IPS DF 6.9 (cell line): ENCODE measurements at regions not wholly inside any gene's neighbourhood (a gene's known extent, or its start where the extent isn't known, plus 50 kb on each side); places are given as distances from the start of the nearest gene placed in this dataset.

Experiments used
- DNase-seq: peaks from one replicate; pipeline ENCODE4 v3.0.0-alpha.2; 2013; ENCODE audit warnings: low read depth, low spot score
- H3K27ac ChIP-seq: one replicate; pipeline ENCODE4 v1.5.1; 2013; ENCODE audit warnings: low read length, control low read depth
- H3K27me3 ChIP-seq: 2 replicates; pipeline ENCODE4 v1.6.1; 2013; ENCODE audit warnings: mild to moderate bottlenecking, low read length; ENCODE audit not compliant: control insufficient read depth, insufficient read depth
- H3K36me3 ChIP-seq: 2 replicates; pipeline ENCODE4 v1.6.1; 2013; ENCODE audit warnings: low read length; ENCODE audit not compliant: control insufficient read depth, insufficient read depth
- H3K4me1 ChIP-seq: 2 replicates; pipeline ENCODE4 v1.6.1; 2013; ENCODE audit warnings: low read length; ENCODE audit not compliant: control insufficient read depth, insufficient read depth
- H3K4me3 ChIP-seq: 2 replicates; pipeline ENCODE4 v1.5.1; 2013; ENCODE audit warnings: mild to moderate bottlenecking, low read length
- H3K9me3 ChIP-seq: 2 replicates; pipeline ENCODE4 v1.6.1; 2013; ENCODE audit warnings: low read length, inconsistent platforms; ENCODE audit not compliant: control insufficient read depth, insufficient read depth
- WGBS: extraction: QIAGEN DNeasy Blood & Tissue Kit; methylation state at CpG from one replicate; pipeline ENCODE4 v1.1.7; 2013; ENCODE audit warnings: mixed read lengths, missing lambda C conversion rate; ENCODE audit not compliant: insufficient read length, insufficient coverage; 5-methylcytosine and 5-hydroxymethylcytosine counted together

DNA sequence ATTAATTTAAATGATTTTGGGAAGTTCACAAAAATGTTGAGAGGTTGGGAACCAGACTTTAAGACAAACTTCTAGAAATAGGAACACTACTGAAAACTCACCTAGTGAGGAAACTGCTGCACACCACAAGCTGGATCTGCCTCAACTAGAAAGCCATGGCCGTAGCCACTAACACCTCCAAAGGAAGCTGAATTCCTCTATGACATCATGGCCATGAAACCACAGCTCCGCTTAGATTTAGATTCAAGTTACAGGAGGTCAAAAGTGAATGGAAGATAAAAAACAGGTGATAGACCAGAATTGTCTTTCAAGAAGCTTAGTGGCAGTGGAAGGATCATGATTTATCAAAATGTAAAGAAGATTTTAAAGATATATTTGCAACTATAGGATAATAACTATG, 208.8 kb upstream of the ALG10 start:
- Histone ChIP-seq H3K27me3 (no peaks in the 10 kb centered on the region), H3K36me3 (no peaks in the 10 kb centered on the region), H3K9me3 (no peaks in the 10 kb centered on the region), H3K27ac (no peak overlapping the region), H3K4me3 (no peak overlapping the region), H3K4me1 (no peaks in the 10 kb centered on the region)
- DNase-seq, result no peak
- no CpG with 5 or more reads among the region's 2 CpGs for WGBS

DNA sequence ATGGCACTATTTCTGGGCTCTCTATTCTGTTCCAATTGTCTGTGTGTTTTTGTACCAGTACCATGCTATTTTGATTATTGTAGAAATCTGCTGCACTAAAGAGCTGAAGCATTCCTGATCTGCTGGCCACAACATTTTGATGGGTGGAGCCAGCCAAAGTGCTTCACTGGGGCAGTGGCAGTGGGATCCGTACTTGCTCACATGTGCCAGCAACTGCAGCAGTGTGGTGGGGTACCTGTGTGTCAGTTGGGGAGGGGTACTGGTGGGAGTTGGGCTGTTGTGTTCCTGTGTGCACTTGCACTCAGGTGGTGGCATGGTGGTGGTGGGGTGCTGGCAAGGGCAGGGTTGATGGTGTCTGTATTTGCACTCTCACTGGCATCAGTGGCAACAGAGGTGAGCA, 204.6 kb upstream of the ALG10 start:
- H3K4me3 ChIP-seq, result no peak overlapping the region

DNA sequence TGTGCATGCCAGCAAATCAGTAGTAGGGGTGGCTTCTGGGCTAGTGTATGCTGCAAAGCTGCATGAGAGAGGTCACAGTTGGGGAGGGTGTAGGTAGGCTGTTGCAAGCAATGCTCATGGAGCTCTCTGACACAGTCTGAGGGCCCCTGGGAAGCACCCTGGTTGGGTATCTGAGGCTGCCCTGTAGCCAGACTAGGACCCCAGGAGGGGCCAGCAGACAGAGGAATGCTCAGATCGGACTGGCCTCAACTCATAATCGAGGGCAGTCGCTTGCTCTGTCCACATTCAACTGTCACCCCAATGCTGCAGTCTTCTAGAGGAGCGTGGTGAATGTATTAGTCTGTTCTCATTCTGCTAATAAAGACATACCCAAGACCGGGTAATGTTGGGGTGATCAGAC, 204.0 kb upstream of the ALG10 start:
- no peak for DNase-seq
- Histone ChIP-seq H3K27ac (no peak overlapping the region), H3K36me3 (no peaks in the 10 kb centered on the region), H3K27me3 (no peaks in the 10 kb centered on the region), H3K9me3 (no peaks in the 10 kb centered on the region), H3K4me1 (no peaks in the 10 kb centered on the region), H3K4me3 (no peak overlapping the region)
- WGBS, result no CpG with 5 or more reads among the region's 5 CpGs

More for the DNA sequence above, 204.6 kb upstream of the ALG10 start:
- H3K36me3 ChIP-seq, result no peaks in the 10 kb centered on the region
- H3K4me1 ChIP-seq, result no peaks in the 10 kb centered on the region
- H3K27ac ChIP-seq, result no peak overlapping the region
- no CpG with 5 or more reads among the region's 1 CpG for WGBS
- H3K27me3 ChIP-seq, result no peaks in the 10 kb centered on the region
- no peak for DNase-seq
- no peaks in the 10 kb centered on the region for H3K9me3 ChIP-seq

DNA sequence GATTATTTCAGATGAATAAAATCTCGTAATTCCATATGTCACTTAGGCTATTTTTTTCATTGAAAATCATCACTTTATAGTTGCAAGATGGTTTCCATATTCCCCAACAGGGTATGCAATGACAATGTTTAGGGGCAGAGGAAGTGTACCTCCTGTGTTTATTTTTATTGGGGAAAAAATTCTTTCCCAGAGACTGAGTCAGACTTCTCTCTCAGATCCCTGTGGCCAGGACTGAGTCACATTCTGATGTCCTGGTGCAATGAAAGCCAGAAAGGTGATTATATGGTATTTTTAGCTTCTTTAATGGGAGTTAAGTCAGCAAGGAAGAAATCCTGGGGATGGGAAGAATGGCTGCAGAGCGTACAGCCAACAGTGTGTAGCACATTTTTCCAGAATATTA, 196.9 kb upstream of the ALG10 start:
- H3K9me3 ChIP-seq, result no peaks in the 10 kb centered on the region
- no peak overlapping the region for H3K4me3 ChIP-seq
- no peaks in the 10 kb centered on the region for H3K36me3 ChIP-seq
- no peaks in the 10 kb centered on the region for H3K27me3 ChIP-seq
- H3K27ac ChIP-seq, result no peak overlapping the region
- H3K4me1 ChIP-seq, result no peaks in the 10 kb centered on the region
- WGBS, result no CpG with 5 or more reads among the region's 2 CpGs
- no peak for DNase-seq

DNA sequence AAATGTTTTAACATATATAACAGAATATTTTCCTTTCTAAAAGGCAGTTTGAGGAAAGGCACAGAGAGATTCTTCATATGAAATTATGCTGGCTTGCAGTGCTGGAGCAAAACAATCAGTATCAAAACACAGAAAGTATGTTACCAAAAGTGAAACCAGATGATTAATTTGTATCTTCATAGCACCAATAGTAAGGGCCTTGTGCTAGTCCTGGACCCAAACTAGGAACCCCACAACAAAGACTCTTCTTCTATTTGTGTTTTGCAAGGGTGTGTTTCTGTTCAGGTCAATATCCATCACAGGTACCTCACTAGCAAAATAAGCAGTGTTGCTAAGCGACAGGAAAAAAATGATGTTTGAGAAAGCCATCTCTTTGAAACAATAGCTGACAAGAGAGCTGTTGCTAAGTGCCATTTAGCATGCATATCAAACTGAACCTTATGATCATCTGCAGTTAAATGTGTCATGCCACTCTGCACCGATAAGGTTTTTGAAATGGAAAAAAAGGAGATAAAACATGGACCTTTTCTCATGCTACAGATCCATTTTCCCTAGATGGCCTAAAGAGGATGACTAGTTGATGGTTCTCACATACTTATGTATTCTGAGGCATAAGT, 196.2 kb upstream of the ALG10 start:
- no peak for DNase-seq
- H3K9me3 ChIP-seq, result no peaks in the 10 kb centered on the region
- no peaks in the 10 kb centered on the region for H3K4me1 ChIP-seq
- no peak overlapping the region for H3K27ac ChIP-seq
- no peak overlapping the region for H3K4me3 ChIP-seq
- H3K36me3 ChIP-seq, result no peaks in the 10 kb centered on the region
- WGBS, result no CpG with 5 or more reads among the region's 2 CpGs
- no peaks in the 10 kb centered on the region for H3K27me3 ChIP-seq

DNA sequence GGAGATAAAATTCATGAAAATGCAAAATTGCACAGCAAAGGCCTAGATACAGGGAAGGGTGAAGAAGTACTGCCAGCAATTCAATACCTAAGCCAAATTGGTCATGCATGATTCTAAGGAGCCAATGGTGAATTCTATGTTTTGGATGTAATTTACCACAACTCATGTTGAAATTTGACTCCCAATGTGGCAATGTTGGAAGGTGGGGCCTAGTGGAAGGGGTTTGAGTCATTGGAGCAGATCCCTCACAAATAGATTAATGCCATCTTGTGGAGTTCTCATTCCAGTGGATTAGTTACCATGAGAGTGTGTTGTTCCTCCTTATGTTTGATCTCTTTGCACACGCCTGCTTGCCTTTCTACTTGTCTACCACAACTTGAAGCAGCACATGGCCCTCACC, 194.0 kb upstream of the ALG10 start:
- Histone ChIP-seq H3K27ac (no peak overlapping the region), H3K9me3 (no peaks in the 10 kb centered on the region), H3K4me1 (no peaks in the 10 kb centered on the region), H3K4me3 (no peak overlapping the region), H3K27me3 (no peaks in the 10 kb centered on the region), H3K36me3 (no peaks in the 10 kb centered on the region)
- no CpG with 5 or more reads among the region's 1 CpG for whole genome bisulfite sequencing
- DNase-seq, result no peak

DNA sequence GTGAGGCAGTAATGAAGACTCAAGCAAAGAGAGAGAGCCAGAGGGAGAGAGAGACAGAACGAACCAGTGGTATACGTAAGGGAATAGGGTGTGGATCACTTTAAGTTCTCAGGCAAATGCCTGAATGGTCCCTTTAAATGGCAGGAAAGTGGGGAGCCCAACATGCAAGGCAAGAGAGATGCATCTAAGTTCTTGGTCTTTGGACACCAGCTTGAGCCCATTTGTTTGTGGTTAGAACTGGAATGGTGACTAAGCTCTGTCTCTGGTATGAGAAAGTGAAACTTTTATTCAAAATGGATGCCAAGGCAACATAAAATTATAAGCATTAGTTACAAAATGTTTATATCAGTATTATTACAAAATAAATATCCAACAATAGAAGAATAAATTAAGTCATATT, 192.2 kb upstream of the ALG10 start:
- no peak for DNase-seq
- Histone ChIP-seq H3K4me1 (no peaks in the 10 kb centered on the region), H3K4me3 (no peak overlapping the region), H3K9me3 (no peaks in the 10 kb centered on the region), H3K27me3 (no peaks in the 10 kb centered on the region), H3K27ac (no peak overlapping the region), H3K36me3 (no peaks in the 10 kb centered on the region)
- no CpG with 5 or more reads among the region's 2 CpGs for WGBS

DNA sequence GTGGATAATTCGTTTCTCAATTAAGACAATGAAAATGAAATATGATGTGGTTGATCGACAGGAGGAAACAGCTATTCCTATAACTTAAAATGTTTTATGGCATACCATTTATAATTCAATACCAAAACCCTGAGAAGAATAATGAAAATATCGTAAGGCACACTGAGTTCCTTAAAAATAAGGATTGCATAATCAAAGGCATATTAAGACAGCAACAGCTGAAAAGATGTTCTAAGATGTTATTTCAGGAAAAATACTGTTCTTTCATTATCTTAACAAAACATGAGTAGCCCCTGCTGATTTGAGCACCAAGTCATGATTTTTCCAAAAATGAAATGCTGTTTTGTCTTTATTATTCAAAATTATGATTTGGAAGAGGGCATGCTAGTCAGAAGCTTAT, 189.4 kb upstream of the ALG10 start:
- no peaks in the 10 kb centered on the region for H3K4me1 ChIP-seq
- no peak overlapping the region for H3K27ac ChIP-seq
- DNase-seq, result no peak
- no peaks in the 10 kb centered on the region for H3K9me3 ChIP-seq
- H3K27me3 ChIP-seq, result no peaks in the 10 kb centered on the region
- no peaks in the 10 kb centered on the region for H3K36me3 ChIP-seq
- no peak overlapping the region for H3K4me3 ChIP-seq
- no CpG with 5 or more reads among the region's 3 CpGs for WGBS

DNA sequence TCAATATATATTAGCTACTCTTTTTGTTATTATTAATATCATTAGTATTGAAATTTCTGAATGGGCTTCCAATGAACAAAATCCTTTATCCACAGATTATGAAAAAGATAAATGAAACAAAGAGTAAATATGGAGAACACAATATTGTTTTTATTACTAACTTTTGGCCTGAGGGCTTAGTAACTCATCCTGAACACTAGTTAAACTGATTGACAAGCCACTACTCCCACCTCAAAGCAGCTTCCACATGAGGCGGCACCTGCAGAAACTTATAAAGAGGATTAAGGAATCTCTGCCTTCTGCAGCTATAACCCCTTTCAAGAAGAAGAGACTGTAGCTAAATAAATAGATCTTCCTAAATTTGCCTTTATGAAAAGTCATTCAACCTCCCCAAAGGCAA, 187.6 kb upstream of the ALG10 start:
- Histone ChIP-seq H3K27me3 (no peaks in the 10 kb centered on the region), H3K9me3 (no peaks in the 10 kb centered on the region), H3K27ac (no peak overlapping the region), H3K36me3 (no peaks in the 10 kb centered on the region), H3K4me3 (no peak overlapping the region), H3K4me1 (no peaks in the 10 kb centered on the region)
- no peak for DNase-seq
- WGBS, result no CpG with 5 or more reads among the region's 1 CpG

DNA sequence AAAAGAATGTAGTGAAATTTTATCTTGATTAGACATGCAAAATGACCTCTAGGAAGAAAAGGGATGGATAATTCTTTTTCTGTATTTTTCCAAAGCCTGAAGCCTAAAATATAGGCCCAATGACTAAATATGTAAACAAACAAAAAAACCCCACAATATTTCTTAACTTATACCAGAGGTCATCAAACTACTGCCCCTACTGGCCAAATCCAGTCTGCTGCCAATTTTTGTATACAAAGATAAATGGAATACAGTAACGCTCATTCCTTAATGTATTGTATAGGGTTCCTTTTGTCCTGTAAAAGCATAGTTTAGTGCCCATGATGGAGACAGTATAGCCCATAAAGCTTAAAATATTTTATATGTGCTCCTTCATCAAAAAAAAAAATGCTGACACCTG, 145.7 kb upstream of the ALG10 start:
- Histone ChIP-seq H3K27me3 (no peaks in the 10 kb centered on the region), H3K27ac (no peak overlapping the region), H3K36me3 (no peaks in the 10 kb centered on the region), H3K4me1 (no peaks in the 10 kb centered on the region), H3K9me3 (no peaks in the 10 kb centered on the region), H3K4me3 (no peak overlapping the region)
- no CpG with 5 or more reads among the region's 1 CpG for WGBS
- no peak for DNase-seq

DNA sequence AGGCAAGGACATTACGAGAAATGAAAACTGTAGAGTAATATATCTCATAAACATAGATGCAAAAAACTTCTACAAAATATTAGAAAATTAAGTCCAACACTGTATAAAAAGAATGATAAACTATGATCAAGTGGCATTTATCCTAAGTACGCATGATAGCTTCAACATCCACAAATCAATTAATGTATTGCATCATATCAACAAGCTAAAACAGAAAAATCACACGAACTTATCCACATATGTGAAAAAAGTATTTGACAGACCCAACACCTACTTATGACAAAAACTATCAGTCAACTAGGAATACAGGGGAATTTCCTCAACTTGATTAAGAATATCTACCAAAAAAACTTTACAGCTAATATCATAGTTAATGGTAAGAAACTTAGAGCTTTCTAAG, 129.9 kb upstream of the ALG10 start:
- Histone ChIP-seq H3K4me1 (no peaks in the 10 kb centered on the region), H3K9me3 (no peaks in the 10 kb centered on the region), H3K27me3 (no peaks in the 10 kb centered on the region), H3K36me3 (no peaks in the 10 kb centered on the region), H3K4me3 (no peak overlapping the region), H3K27ac (no peak overlapping the region)
- WGBS, result no CpG with 5 or more reads among the region's 3 CpGs
- DNase-seq, result no peak
